CD4-positive, alpha-beta T cell treated with Interleukin-17A for 1 hour (primary cell): ENCODE measurements at regions not wholly inside any gene's neighbourhood (a gene's known extent, or its start where the extent isn't known, plus 50 kb on each side); places are given as distances from the start of the nearest gene placed in this dataset.

Experiments
- DNase-seq: peaks from one replicate; pipeline ENCODE4 v3.0.0-alpha.2; 2020

DNA sequence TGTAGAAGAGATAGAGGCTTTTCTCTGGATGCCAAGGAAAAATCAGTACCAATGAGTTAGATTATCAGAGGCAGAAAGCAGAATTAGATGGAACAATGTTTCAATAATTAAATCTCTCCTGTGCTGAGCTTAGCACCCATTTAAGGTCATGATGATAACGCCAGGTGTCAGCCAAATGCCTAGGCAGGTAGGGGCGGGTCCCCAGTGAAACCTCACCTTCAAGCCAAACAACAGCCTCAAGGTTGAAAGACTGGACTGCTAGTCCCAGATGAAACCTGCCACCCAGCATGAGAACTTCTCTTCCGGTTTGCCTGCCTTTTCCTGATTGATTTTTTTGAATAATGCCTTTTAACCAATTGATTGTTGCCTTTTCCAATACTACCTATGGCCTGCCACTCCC is 363.0 kb downstream of the PLOD2 start:
- DNase-seq, result no peak

DNA sequence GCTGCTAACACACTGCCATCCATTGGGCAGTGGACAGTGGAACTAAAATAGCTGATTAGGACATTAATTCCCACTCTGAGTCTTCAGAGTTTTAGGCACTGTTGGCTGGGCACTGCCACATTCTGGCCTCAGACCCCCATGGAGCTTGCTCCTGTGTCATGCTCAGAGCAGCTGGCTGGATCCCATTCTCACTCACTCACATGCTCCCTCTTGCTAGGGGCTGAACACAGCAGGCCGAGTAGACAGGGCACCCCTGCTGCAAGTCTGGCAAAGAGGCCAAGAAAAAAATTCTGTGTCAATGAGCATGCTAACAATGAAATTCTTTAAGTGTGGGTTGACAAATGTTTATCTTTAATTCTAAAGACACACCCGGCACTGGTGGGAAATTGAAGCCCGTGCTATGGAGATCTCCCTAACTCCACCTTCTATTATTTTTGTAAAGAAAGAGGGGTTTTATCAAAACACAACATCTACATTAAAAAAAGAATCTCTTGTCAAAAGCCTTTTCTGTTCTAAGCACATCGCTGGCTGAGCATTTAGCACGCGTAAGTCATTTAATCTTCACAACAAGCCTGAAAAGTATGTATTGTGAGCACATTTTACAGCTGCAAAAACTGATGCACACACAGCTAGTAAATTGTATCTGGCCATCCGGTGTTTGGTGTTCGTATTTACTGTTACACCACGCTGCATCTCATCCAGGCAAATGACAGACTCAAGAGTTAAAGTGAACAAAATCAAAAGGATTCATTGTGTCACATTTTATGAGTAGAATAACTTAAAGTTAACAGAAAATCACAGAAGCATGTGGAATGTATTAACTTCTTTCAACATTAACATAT is 362.1 kb downstream of the PLOD2 start:
- no peak for DNase-seq

DNA sequence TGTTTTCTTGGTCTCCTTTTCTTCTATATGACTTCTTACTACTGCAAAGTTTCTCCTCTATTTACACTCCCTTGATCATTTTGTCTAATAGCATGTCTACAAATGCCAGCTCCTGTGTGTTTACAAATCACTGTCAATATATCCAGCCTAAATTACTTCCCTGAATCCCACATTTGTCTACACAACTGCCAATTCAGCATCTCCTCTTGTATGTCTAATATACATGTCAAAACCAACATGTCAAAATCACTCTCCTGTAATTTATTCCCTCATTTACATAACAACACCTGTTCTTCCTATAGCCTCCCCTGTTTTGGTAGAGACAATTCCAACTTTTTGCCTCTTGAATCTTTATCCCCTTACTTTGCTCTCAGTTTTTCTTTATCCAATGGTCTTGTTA is 359.3 kb downstream of the PLOD2 start:
- no peak for DNase-seq

DNA sequence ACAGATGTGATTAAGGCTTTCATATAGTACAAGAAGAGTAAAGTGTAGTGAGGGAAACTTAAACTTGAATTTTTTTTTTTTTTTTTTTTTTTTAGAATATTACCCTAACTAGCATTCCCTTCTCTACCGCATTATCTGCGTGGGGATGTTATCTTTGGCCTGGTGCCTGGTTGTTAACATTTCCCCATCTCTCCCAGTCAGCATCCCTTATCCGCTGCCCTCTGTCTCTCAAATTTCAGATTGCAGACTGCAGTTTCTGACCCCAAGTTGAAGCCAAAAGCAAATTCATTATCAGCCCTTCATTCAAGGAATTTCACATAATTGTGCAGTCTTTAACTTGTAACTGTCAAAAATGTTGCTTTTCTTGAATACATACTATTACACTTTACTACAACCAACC is 353.0 kb downstream of the PLOD2 start:
- no peak for DNase-seq

DNA sequence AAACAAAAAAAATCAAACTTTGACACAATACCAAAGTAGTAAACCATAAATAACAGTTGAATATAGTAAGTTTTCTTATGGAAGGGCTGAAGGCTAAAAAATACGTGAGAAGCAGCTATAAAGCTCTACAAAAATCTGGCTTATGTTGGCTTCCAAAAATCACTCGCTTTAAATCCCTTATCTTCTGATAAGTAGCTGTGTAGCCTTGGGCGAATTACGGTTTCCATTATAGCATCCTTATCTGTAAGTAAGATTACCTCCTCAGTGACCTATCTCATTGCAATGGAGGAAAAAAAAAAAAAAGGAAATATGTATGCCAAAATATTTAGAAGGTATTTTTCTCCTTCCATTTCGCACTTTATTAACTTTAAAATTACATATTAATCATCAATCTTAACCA is 348.6 kb downstream of the PLOD2 start:
- DNase-seq, result no peak

DNA sequence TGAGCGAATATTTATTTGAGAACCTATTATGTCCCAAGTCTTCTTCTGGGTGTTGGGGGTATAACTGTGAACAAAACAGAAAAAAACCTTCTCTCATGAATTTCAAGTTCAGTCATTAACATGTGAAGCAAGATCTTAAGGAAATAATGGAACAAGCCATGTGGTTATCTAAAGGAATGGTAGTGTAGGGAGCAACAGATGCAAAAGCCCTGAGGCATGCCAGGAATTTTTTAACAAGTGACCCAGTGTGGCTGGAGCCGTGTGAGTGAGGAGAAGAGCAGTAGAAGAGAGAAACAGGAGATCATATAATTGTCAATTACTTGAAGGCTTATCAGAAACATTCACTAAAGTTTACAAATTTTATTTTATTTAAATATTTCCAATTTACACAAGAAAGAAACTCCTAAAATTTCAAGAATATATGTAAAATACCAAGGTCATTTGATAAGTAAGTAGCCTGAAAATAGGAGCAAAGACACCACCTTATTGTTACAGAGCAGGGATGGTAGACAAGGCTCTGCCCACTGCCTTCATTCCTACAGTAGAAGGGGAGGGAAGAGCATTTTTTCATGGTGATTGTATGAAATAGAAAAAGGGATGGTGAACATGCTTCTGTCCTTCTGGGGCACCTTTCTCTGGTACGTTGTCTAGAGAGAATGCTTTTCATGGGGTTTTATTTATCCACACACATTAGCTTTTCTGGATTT is 345.1 kb downstream of the PLOD2 start:
- no peak for DNase-seq

DNA sequence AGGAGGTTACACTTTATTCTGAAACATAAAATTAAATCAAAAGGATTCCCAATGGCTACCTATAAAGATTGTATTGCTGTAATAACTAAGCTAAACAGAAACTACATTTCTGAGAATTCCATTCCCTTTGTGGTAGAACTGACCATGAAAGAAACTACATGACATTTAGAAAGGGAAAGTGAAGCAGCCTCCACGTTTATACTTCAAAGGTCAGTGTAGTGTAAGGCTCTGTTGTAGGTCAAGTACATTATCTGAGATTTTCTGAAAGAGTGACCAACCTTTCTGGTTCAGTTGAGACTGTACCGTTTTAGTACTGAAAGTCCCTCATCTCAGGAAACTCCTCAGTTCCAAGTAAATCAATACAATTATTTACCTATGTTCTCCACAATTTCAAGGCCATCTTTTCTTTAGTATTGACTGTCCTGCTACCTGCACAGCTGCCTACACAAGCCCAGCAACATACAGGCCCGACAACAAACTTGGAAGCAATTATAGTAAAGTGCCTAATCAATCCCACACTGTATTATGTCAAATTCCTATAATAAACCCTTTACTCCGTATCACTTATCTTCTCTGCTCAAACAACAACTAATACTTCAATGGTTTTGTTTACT is 343.0 kb downstream of the PLOD2 start:
- DNase-seq, result no peak

DNA sequence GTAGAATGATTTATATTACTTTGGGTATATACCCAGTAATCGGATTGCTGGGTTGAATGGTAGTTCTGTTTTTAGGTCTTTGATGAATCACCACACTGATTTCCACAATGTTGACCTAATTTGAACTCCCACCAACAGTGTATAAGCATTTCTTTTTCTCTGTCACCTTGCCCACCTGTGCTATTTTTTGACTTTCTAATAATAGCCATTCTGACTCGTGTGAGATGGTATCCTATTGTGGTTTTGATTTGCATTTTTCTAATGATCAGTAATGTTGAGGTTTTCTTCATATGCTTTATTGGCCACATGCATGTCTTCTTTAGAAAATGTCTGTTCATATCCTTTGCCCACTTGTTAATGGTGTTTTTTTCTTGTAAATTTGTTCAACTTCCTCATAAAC is 340.8 kb downstream of the PLOD2 start:
- DNase-seq, result no peak

DNA sequence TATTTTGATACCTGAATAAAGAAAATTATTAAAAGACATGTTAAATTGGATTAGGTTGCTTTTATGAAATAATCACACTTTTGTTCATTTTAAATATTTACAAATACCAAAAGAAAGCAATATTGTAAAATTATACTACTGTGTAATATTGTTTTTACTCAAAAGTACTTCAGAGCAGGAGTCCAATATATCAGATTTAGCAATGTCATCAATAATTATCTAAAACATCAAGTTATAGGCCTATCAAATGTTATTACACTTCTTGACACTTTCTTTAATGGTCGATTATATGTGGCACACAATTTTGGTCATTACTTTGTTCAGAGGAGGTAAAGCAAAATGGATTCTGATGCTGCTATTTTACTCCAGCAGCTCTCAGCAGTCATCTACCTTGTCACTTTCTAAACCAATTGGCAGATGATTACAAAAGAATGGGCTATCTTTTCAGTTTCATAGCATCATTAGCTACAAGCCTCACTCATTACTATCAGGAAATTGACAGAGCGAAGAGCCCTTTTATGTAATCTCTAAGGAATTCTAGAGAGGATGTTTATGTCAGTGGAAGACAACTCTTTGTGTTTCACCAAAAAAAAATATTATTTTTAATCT is 318.6 kb downstream of the PLOD2 start:
- no peak for DNase-seq

DNA sequence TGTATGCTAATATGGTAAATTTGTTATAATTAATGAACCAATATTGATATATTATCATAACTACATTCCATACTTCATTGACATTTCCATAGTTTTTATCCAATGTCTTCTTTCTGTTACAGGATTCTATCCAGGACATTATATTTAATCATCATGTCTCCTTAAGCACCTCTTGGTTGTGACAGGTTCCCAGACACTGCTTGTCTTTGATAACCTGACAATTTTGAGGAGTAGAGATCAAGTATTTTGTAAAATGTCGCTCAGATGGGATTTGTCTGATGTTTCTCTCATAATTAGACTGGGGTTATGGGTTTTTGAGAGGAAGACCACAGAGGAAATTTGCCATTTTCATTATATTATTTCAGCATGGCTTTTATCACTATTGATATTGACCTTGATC is 317.4 kb downstream of the PLOD2 start:
- no peak for DNase-seq

DNA sequence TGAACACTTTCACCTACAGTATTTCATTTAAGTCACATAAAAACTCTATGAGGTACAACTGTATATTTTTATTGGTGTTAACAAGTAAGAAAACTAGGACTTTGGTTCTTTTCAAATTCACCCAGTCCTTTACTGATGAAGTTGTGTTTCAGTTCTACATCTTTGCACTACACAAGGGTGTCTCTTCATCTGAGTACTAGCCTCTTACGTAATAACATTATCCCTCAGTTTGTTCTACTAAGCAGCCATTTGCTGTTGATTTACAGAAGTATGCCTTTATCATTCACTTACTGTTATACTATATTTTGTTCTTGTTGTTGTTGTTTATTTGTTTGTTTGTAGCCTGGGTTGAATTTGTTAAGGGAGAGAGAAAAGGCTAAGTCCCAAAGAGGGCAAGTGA is 311.9 kb downstream of the PLOD2 start:
- no peak for DNase-seq

DNA sequence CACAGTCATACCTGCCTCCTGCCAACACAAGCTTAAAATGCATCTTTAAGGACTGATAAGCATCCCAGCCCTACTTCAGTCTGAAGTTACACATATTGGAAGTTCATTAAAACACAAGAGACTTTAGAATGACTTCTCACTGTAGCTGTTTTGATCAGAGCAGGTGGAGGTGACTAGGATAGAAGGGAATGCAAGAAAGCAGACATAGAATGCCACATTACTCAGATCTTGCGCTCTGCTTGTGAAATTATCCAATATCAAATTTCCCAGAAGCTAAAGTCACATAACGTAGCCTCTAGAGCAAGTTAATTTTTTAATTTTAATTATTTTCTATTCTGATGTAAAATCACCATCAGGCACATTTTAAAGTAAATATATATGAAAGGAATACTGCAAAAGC is 306.5 kb downstream of the PLOD2 start:
- no peak for DNase-seq

DNA sequence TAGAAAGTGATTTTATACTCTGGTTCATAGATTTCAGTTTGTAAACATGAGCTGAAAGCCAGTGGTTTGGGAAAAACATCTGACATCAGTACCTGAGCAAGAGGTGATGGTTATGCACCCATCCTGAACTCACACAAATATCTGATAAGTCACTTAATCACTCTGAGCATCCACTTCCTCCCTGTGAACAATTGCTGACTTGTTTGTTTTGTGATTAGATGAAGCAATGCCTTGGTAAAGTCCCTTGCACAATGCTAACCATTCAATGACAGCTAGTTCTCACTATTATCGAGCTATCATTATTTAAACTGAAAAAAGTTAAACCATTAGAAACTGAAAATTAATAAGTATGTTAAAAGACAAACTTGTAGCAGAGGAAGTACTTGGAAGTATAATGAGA is 303.0 kb downstream of the PLOD2 start:
- no peak for DNase-seq

DNA sequence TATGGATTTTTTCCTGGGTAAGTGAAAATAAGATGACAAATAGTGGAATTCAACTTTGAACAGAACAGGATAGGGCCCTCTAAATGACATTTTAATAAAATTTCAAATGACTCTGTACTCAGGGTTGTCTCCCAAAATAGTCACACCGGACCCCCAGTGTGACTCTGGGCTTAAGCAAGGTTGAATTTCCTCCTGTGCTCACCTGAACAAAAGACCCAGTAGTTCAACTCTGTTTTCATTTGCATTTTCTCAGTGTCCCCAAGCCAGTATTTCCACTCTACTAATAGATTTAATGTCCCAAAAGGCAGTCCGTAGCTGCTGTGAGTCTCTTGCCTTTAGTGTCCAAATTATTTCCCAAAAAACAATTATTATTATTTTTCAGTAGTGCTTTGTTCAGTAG is 296.6 kb downstream of the PLOD2 start:
- no peak for DNase-seq

DNA sequence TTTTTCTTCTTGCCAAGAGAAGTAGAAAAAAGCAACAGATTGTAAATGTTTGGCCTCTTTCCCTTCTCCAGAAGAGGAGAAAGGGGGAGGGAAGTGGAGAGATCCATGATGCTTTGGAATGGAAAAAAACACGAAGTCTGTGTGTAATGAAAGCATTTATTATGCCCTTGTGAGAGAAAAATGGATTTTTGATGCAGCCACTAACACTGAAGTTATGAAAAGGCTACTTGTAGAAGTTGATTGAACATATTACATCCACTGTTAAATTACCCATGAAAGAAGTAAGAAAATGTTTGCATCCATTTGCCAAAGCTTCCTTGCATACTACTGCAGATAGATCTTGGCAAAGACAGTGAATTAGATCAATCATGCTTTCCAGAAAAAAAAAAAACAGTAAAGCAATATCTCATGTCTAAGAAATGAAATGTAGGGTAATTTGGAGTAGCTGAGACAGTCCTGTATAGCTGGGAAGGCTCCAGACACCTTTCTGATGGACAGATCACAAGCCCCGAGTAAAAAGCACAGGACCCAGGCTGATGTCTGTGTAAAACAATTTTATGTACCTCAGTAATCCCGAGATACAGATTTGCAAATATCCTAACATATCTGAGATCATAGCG is 295.5 kb downstream of the PLOD2 start:
- no peak for DNase-seq

DNA sequence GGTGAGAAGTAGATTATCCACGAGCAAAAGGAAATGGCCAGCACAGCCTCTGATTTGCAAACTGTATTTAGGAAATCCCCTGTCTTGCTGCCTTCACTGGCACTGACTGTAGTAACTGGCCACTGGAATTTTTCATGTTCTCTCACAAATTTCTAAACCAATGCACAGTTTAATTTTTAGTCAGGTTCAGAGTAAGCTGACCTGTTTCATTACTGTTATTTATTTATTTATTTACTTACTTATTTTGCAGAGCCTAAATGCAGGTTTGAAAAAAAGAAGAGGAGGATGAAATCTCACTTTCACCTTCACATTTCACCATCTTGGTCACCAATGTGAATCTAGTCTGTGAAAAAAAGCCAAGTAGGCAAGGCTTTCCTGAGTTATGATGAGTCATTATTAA is 291.0 kb downstream of the PLOD2 start:
- no peak for DNase-seq

DNA sequence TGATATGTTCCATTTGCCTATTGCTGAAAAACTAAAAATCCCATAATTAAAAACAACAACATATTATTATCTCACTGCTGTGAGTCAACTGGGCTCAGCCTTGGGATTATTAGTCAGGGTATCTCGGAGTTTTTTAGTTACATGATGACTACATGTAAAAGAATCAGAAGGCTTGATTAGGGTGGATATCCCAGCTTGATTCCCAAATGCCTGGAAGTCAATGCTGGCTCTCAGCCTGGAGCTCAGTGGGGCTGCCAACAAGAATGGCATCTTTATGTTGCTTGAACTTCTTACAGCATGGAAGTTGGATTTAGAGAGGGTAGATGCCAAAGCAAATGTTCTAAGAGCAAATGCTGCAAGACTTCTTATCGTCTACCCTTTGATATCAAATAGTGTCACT is 278.5 kb downstream of the PLOD2 start:
- no peak for DNase-seq

DNA sequence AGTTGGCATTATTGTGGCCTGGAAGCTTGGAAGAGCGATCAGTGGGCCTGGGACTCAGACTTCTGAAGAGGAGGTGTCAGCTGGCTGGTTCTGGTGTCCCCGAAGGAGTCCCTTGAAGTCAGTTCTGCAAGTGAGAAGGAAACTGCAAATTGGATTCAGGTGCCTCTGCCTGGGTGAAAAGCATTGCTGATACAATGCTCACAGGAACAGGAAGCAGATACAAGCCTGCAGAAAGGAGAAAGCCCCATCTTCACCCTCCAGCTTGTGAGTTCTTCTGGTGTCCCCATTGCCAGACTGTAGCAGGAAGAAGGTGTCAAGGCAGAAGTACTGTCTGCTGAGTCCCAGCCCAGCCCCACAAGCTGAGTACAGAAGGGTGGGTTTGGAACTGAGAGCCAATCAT is 271.3 kb downstream of the PLOD2 start:
- DNase-seq, result no peak

DNA sequence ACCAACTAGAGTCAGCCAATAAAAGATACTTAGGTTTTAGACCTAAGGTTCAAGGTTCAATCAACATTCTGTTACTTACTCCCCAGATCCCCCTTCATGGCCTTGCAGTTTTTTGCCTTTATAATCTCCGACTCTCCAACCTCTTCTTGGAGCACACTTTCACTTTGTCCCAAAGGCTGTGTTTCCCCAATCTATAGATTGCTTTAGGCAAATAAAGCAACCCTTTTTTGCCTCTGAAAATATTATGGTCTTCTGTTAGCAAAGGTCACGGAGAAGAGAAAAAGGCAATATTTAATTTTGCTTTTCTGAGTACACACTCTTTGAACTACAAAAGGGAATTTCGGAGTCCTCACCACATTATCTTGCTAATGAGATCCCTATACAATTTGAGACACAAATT is 268.1 kb downstream of the PLOD2 start:
- no peak for DNase-seq

DNA sequence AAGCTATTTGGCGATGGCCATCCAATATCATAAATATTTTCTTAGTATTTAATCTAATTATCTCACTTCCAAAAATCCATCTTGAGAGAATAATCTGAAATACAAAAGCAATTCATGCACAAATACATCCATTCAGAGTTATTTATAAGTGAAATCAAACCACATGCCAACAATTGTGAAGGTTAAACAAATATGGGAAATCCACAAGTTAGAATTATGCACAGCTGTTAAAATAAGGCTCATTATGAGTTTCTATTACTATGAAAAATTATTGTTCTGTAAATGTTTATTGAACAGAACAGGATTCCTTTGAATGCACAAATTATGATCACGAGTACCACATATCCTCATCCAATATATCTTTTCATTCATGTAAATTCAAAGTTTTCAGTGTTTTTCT is 267.7 kb downstream of the PLOD2 start:
- DNase-seq, result no peak

DNA sequence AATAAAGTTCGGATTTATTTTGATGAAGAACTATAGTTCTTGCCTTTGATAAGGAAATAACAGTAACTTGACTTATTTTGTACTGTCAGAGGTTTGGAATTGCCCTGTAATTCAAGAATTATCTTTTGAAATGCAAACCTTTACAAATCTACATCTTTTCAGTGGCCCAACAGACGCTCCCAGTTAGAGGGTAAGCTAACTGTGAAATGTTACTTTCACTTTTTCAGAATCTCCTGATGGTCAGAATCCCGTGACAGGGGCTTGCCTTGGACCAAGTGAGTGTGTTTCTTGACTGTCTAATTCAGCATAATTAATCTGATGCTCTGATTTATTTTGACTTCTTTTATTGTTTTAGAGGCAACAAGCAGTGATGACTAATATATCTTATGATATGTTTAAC is 262.5 kb downstream of the PLOD2 start:
- DNase-seq, result no peak

DNA sequence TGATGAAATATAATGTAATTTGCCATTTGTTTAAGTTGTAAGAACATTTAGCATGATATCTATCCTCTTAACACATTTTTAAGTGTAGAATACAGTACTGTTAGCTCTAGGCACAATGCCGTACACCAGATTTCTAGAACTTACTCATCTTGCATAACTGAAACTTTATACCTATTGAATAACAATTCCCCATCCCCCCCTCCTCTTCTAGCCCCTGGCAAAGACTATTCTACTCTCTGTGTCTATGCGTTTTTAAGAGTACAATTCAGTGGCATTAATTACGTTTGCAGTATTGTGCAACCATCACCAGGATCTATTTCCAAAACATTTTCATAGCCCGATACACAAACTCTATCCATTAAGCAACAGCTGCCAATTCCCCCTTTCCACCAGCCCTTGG is 261.7 kb downstream of the PLOD2 start:
- no peak for DNase-seq

DNA sequence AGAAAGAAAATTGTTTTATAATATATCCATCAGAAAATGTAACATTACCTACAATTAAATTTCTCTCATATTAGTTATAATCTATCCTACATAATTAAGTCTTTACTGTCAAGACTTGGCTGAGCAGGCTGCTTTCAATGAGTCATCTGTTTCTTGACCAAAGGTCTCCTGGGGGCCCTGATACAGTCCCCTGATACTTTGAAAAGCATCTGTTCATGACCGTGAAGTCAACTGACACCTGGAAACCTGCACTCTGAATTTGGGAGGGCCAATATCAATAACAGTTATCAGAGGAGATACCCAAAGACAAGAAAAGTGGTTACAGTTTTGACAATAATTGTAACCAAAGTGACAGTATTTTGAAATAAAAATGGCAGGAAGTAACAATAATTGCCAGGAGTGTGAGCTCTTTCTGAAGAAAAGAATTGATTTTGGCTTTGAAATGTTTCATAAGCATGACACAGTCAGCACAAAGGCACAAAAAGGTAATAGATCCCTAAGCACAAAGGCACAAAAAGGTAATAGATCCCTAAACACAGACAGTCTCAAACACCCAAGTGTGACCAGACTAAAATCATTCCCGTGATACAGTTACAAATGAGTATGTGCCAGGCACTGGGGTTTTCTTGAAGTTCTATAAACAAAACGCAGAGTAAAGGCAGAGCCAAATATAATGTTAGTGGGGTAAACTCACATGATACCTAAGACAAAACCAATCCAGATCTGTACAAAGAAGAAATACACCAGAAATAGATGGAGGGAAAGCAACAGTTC is 260.7 kb downstream of the PLOD2 start:
- DNase-seq, result no peak
